ENCODE measurements at regions not wholly inside any gene's neighbourhood (a gene's known extent, or its start where the extent isn't known, plus 50 kb on each side); places are given as distances from the start of the nearest gene placed in this dataset.
"Not testable (repeated sequence)": the region's sequence is repeated elsewhere in the genome, so short reads cannot be mapped to it uniquely, and the experiment has no call there.

DNA sequence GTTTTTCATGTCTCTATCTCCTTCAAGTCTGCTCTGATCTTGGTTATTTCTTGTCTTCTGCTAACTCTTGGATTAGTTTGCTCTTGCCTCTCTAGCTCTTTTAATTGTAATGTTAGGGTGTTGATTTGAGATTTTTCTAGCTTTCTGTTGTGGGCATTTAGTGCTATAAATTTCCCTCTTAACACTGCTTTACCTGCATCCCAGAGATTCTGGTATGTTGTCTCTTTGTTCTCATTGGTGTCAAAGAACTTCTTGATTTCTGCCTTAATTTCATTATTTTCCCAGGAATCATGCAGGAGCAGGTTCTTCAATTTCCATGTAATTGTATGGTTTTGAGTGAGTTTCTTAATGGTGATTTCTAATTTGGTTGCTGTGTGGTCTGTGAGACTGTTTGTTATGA, 128.5 kb upstream of the ZNF267 start:
- not testable (repeated sequence) for DNase-seq (ENCODE audit: low spot score)

GRCh38 chr16:31745900-31746299, 127.7 kb upstream of the ZNF267 start:
- DNase-seq (ENCODE audit: low spot score) = no peak

- DNase-seq (ENCODE audit: low spot score) = no peak
These were observed 118.5 kb upstream of the ZNF267 start for GRCh38 chr16:31754998-31755615.

GRCh38 chr16:31764103-31764502, 109.5 kb upstream of the ZNF267 start:
- DNase-seq (ENCODE audit: low spot score) = no peak

- no peak for DNase-seq (ENCODE audit: low spot score)
These were observed 106.3 kb upstream of the ZNF267 start for GRCh38 chr16:31767267-31767666.

- no peak for DNase-seq (ENCODE audit: low spot score)
These were observed 93.3 kb upstream of the ZNF267 start for GRCh38 chr16:31780342-31780741.

- DNase-seq (ENCODE audit: low spot score) = no peak
These were observed 88.5 kb upstream of the ZNF267 start for GRCh38 chr16:31785126-31785525.

DNA sequence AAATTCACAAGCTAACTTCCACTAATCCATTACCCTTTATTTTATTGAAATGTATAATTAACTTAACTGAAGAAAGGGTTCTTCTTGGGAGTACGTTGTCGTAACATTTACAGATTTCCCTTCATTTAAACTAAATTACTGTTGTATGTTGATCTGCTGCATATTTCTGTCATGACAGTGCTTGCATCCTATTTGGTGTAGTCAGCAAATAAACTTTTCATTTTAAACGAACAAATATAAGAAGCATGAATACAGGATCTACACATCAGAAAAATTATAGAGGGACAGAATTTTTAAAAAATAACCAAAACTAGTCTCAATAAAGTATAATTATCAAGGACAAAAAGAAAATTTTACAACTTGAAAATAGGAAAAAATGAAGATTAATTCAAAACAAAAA, 66.5 kb upstream of the ZNF267 start:
- no peak for DNase-seq (ENCODE audit: low spot score)

- no peak for DNase-seq (ENCODE audit: low spot score)
These were observed 62.7 kb upstream of the ZNF267 start for GRCh38 chr16:31810863-31811262.

DNA sequence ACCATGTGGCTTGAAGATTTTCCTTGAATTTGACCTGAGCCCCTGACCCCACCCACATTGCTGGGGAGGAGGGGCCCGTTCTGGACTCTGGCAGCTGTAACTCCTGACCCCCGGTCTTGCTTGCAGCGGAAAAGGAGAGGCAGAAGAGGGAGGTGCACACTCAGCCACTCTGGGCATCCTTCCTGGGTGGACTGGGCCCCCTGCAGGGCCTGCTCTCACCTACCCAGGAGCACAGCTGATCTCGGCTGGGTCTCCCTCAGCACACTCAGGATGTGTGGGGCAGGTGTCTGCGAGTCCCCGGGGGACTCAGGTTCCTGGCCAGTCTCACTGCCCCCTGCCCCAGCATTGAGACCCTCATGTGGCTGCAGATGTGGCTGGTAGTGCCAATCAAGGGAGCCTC, 57.5 kb upstream of the ZNF267 start:
- DNase-seq (ENCODE audit: low spot score) = not testable (repeated sequence)

DNA sequence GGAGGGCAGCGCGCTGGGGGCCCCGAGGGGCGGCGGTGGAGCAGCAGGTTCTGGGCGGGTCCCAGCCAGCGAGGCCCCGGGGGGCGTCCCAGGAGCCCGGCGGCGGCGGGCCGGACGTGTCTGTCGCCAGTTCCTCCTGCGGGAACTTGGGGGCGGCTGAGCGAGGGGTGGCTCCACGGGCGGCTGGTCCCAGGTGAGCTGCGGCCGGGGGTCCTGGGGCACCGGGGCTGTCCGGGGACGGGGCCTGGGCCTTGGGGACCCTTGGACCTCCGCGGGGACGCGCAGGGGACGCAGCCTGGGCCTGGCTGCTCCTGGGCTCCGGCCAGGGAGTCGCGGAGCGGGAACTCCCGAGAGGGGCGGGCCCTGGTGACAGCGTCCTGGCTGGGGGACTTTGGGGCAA, 54.2 kb upstream of the ZNF267 start:
- DNase-seq (ENCODE audit: low spot score) = no peak

DNA sequence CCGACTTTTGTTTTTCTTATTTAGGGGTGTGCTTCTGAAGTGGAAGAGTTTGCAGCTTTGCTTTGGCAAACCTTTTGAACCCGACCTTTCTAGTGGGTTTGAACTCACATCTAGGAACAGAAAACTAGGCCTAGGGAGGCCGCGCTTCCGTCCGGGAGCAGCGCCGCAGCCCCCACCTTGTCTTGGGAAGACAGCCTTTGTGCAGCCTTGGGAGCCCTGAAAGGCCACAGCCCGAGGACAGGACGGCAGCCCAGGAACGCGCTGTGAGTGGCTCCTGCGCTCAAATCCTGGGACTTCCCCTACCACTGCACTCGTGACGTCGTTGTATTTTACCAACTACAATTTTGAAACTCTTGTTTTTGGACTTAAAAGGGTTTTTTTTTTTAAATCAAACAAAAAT, 53.7 kb upstream of the ZNF267 start:
- no peak for DNase-seq (ENCODE audit: low spot score)
